ENCODE measurements at regions not wholly inside any gene's neighbourhood (a gene's known extent, or its start where the extent isn't known, plus 50 kb on each side); places are given as distances from the start of the nearest gene placed in this dataset.

DNA sequence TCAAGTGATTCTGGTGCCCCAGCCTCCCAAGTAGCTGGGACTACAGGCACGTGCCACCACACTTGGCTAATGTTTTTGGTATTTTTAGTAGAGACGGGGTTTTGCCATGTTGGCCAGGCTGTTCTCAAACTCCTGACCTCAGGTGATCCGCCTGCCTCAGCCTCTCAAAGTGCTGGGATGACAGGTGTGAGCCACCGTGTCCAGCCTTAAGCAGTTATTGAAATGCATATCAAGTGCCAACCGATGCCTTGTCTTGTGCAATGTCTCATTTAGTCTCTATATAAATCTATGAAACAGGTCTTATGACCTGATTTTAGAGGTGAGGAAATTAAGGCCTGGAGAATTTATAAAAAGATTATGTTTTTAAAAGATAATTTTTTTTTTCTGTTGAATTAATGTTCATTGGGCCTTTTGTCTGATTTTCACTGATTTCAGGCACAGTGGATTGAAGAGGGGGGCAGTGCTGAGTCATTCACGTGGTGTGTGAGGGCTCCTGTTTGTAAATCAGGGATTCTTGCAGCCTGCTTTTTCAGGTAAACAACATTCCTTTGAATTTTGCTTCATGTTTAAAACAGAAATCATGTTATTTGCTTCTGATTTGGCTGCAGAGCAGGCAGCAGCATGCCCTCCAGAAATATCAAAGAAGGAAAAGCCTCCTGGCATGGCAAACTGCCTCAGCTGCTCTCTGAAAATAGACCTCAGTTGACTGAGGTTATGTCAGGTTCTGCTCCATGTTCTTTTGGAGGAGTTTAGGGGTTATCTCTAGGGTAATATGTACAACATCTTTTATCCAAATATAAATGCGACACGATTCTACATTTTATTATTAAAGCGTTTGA lies 407.0 kb upstream of the RGMA start:
- Histone ChIP-seq H3K4me3 (ENCODE audit: low read depth, low read length) (no peak overlapping the region), H3K27me3 (replicated peaks) (no peaks in the 10 kb centered on the region), H3K36me3 (replicated peaks) (no peaks in the 10 kb centered on the region), H3K27ac (no peak overlapping the region)
- TF ChIP-seq, protein P1, sequence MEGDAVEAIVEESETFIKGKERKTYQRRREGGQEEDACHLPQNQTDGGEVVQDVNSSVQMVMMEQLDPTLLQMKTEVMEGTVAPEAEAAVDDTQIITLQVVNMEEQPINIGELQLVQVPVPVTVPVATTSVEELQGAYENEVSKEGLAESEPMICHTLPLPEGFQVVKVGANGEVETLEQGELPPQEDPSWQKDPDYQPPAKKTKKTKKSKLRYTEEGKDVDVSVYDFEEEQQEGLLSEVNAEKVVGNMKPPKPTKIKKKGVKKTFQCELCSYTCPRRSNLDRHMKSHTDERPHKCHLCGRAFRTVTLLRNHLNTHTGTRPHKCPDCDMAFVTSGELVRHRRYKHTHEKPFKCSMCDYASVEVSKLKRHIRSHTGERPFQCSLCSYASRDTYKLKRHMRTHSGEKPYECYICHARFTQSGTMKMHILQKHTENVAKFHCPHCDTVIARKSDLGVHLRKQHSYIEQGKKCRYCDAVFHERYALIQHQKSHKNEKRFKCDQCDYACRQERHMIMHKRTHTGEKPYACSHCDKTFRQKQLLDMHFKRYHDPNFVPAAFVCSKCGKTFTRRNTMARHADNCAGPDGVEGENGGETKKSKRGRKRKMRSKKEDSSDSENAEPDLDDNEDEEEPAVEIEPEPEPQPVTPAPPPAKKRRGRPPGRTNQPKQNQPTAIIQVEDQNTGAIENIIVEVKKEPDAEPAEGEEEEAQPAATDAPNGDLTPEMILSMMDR (IDR thresholded peaks at IDR 0.05; ENCODE audit: low read depth, low read length, missing control alignments): no peak
- no peak for DNase-seq
- in situ Hi-C loops (cut with HindIII; ENCODE audit: low pct_ligation_motif_present, low sequenced_read_pairs): no loop called here

DNA sequence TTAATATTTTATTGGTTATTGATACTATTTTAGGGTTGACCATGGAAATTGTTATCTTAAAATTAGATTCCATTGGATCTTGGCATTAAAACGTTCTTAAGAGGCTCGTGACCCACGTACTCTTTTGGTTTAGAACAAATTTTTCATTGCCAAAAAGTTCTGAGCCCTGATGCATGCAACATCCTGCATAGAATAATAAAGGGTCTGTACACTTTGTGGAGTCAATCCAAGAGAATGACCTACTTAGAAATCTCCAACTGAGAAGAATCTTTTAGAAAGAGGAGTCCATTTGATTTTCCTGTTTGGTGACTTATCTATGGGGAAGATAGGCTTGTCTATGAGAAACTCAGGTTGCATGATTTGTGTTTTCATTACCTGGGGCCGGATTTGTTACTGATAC lies 404.2 kb upstream of the RGMA start:
- in situ Hi-C loops (cut with HindIII; ENCODE audit: low pct_ligation_motif_present, low sequenced_read_pairs): no loop called here
- H3K4me3 ChIP-seq (ENCODE audit: low read depth, low read length): no peak overlapping the region
- no peaks in the 10 kb centered on the region for H3K27me3 ChIP-seq (replicated peaks)
- TF ChIP-seq, protein P1 (IDR thresholded peaks at IDR 0.05; ENCODE audit: low read depth, low read length, missing control alignments): no peak
- DNase-seq: no peak
- no peaks in the 10 kb centered on the region for H3K36me3 ChIP-seq (replicated peaks)
- no peak overlapping the region for H3K27ac ChIP-seq

DNA sequence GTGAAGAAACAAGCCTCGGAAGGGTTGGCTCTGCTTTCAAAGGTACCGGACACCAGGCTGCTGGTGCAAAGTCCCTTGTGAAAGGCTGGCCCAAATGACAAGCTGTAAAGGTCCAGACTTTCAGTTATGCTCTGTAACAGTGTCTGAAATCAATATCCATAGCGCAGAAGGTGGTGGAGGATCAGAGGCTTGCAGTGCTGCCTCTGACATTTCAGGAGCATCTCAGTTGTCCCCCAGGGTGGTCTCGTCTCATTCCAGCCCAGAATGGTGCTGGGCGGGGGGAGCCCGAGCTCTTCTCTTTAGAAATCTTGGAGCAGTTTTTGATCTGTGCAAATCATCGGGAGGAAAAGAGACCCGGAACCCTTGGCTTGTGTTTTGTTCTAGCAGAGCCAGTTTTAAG lies 402.3 kb upstream of the RGMA start:
- TF ChIP-seq, protein P1 (IDR thresholded peaks at IDR 0.05; ENCODE audit: low read depth, low read length, missing control alignments): no peak
- no peak for DNase-seq
- Histone ChIP-seq H3K27me3 (replicated peaks) (no peaks in the 10 kb centered on the region), H3K27ac (no peak overlapping the region), H3K4me3 (ENCODE audit: low read depth, low read length) (no peak overlapping the region), H3K36me3 (replicated peaks) (no peaks in the 10 kb centered on the region)
- in situ Hi-C loops (cut with HindIII; ENCODE audit: low pct_ligation_motif_present, low sequenced_read_pairs): no loop called here

DNA sequence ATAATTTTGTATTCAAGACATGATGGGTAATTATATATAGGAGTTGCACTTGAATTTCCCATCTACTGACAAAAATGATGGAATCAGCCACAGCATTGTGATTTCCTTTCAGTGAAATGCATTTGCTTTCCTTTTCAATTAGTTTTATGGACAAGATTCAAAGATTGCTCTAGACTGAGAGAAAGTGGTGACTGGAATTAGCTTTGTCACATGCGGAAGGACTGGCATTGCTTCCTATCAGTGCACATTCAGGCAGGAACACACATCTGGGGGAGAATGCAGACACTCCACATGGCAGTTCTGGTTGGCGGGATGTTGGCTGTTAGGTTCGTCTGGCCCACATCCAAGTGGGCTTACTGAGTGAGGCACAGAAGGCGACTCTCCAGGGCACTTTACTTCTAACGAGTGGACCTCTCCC lies 399.3 kb upstream of the RGMA start:
- Histone ChIP-seq H3K27me3 (replicated peaks) (no peaks in the 10 kb centered on the region), H3K4me3 (ENCODE audit: low read depth, low read length) (no peak overlapping the region), H3K36me3 (replicated peaks) (no peaks in the 10 kb centered on the region), H3K27ac (no peak overlapping the region)
- DNase-seq: no peak
- in situ Hi-C loops (cut with HindIII; ENCODE audit: low pct_ligation_motif_present, low sequenced_read_pairs): no loop called here
- TF ChIP-seq, protein P1 (IDR thresholded peaks at IDR 0.05; ENCODE audit: low read depth, low read length, missing control alignments): no peak

DNA sequence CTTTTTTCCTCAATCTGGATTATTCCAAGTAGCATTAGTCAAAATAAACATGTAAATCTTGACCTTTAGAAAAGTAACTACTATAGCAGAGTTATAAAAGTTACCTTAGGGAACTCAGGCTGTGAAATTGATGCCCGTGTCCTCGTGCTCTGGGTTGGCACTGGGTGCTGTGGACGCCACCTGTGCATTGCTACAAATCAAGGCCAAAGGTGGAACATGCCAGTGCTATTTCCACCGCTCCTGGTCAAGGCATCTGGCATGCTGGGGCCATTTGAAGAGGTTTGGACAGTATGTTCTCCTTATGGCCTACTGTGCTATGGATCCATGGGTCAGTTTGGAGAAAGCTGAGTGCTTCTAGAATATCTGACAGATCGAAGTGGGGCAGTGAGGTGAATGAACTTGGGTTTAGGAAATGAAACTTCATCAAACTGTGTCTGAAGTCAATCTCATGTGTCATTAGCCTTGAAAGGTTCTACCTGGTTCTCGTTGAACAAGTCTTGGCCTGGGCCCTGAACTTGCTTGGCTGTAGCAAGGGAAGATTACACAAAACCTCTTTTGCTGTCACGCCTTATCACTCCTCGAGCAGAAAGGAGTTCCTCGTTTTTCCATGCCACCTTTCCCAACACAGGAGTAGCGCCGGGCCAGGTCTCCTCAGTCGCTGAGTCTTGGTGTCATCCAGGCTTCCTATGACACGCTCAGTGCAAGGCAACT lies 397.6 kb upstream of the RGMA start:
- TF ChIP-seq, protein P1 (IDR thresholded peaks at IDR 0.05; ENCODE audit: low read depth, low read length, missing control alignments): no peak
- H3K4me3 ChIP-seq (ENCODE audit: low read depth, low read length): no peak overlapping the region
- no peak overlapping the region for H3K27ac ChIP-seq
- in situ Hi-C loops (cut with HindIII; ENCODE audit: low pct_ligation_motif_present, low sequenced_read_pairs): no loop called here
- no peak for DNase-seq
- no peaks in the 10 kb centered on the region for H3K27me3 ChIP-seq (replicated peaks)
- no peaks in the 10 kb centered on the region for H3K36me3 ChIP-seq (replicated peaks)

Data from brain microvascular endothelial cell (primary cell).